ENCODE measurements at regions not wholly inside any gene's neighbourhood (a gene's known extent, or its start where the extent isn't known, plus 50 kb on each side); places are given as distances from the start of the nearest gene placed in this dataset.

GRCh38 chr5:30041831-30042385, 1151.6 kb upstream of the CDH6 start:
- TF ChIP-seq MYC (IDR thresholded peaks at IDR 0.05; ENCODE audit: low read depth, low read length), result no peak
- TF ChIP-seq MAX (IDR thresholded peaks at IDR 0.05; ENCODE audit: insufficient read depth, insufficient read length), result no peak
- TF ChIP-seq POLR2AphosphoS5 (IDR thresholded peaks at IDR 0.05; ENCODE audit: insufficient read depth, low read depth, low read length), result no peak
- TF ChIP-seq GATA2 (IDR thresholded peaks at IDR 0.05; ENCODE audit: insufficient read depth, insufficient read length, low read depth, low read length), result no peak
- no peak for TF ChIP-seq FOS (IDR thresholded peaks at IDR 0.05; ENCODE audit: borderline replicate concordance, insufficient read depth, low read length)
- no peak for TF ChIP-seq POLR2A (IDR thresholded peaks at IDR 0.05; ENCODE audit: low read depth, low read length)
- no peak for TF ChIP-seq JUN (IDR thresholded peaks at IDR 0.05; ENCODE audit: borderline replicate concordance, insufficient read depth, insufficient read length, low read depth)
- no peak for TF ChIP-seq CTCF (IDR thresholded peaks at IDR 0.05; ENCODE audit: extremely low read depth in 1 of 2, insufficient read depth in 1 of 2, low read depth in 1 of 2, low read length in 2 of 2)
- TF ChIP-seq EZH2 (IDR thresholded peaks at IDR 0.05; ENCODE audit: borderline replicate concordance, low read depth, low read length, severe bottlenecking), result no peak
- H2AFZ ChIP-seq (ENCODE audit: low read depth, low read length), result no peak overlapping the region
- H3K9me3 ChIP-seq (replicated peaks; ENCODE audit: control insufficient read depth, insufficient read depth, low read length), result peaks cover 6% of the 10 kb centered on the region
- no peak overlapping the region for H3K9ac ChIP-seq (replicated peaks; ENCODE audit: extremely low read depth, insufficient read depth, low read length)
- no peaks in the 10 kb centered on the region for H3K9me1 ChIP-seq (replicated peaks; ENCODE audit: control insufficient read depth, extremely low read depth, insufficient read depth, low read length)
- intact Hi-C loops (cut with micrococcal nuclease), result no loop called here
- no peak overlapping the region for H3K4me3 ChIP-seq (replicated peaks in 1 of 3; ENCODE audit: insufficient read depth in 1 of 3, low read depth in 1 of 3, low read length in 3 of 3)
- H3K4me1 ChIP-seq (ENCODE audit: control insufficient read depth, extremely low read depth, insufficient read depth, low read length), result no peaks in the 10 kb centered on the region
- no peaks in the 10 kb centered on the region for H4K20me1 ChIP-seq (replicated peaks; ENCODE audit: control insufficient read depth, extremely low read depth, insufficient read depth, low read length)
- FAIRE-seq, result no peak
- POLR2A ChIA-PET, result no interaction called here
- H3K36me3 ChIP-seq (ENCODE audit: control insufficient read depth in 2 of 2, extremely low read depth in 1 of 2, insufficient read depth in 2 of 2, low read length in 2 of 2), result no peaks in the 10 kb centered on the region
- no peaks in the 10 kb centered on the region for H3K79me2 ChIP-seq (ENCODE audit: control insufficient read depth, insufficient read depth, low read length)
- no peak for DNase-seq (ENCODE audit: low read depth, low spot score)
- no peaks in the 10 kb centered on the region for H3K27me3 ChIP-seq (ENCODE audit: control insufficient read depth in 2 of 2, insufficient read depth in 2 of 2, low read length in 2 of 2)
- CTCF ChIA-PET, result no interaction called here
- H3K4me2 ChIP-seq (ENCODE audit: insufficient read depth, low read length), result no peak overlapping the region
- dilution Hi-C loops (cut with MboI; ENCODE audit: extremely low pct_ligation_motif_present, low sequenced_read_pairs), result no loop called here
- H3K27ac ChIP-seq (ENCODE audit: insufficient read depth, low read depth, low read length), result no peak overlapping the region
- BruUV-seq (replicated peaks), result no TSS peak

All from endothelial cell of umbilical vein (primary cell).